Gastrocnemius medialis (tissue), 4 donors: ENCODE measurements at regions not wholly inside any gene's neighbourhood (a gene's known extent, or its start where the extent isn't known, plus 50 kb on each side); places are given as distances from the start of the nearest gene placed in this dataset.

Experiments
- POLR2A ChIP-seq, 2 donors: fragments of 450-650 bp; IDR thresholded peaks; one replicate each; pipeline ENCODE4 v1.6.1; 2017; ENCODE audit warnings: antibody characterized with exemption in 2 of 2, mild to moderate bottlenecking in 2 of 2, moderate library complexity in 2 of 2
- TF ChIP-seq, protein P1 (sequence below), 5 experiments: fragments of 450-650 bp in 3 of 5; fragments of 200-600 bp in 2 of 5; sonication (generic) in 2 of 5; IDR thresholded peaks in 4 of 5; conservative IDR thresholded peaks in 1 of 5; 1 replicate in 4 of 5; 2 replicates in 1 of 5; pipeline ENCODE4 v1.5.1; 2016 to 2019; ENCODE audit warnings: antibody characterized with exemption in 5 of 5, mild to moderate bottlenecking in 3 of 5, moderate library complexity in 3 of 5

DNA sequence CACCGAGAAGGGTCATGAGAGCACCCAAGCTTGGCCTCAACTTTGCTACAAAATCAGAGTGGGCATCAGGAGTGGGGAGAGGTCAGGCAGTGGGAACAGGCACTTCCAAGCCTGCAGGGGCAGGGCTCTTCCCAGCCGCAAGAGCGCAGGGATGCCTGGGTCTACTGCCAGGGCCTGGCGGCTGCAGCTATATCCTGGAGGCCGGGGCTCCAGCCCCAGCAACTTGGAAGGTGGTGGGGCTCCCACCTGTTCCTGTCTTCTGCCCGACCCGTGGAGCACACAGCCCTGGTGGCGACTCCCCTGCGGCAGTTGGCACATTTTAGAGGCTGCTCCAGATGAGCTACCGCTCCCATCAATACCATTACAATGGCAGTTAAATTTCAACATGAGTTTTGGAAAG lies 607.0 kb downstream of the TRAM1L1 start:
- TF ChIP-seq, protein P1, sequence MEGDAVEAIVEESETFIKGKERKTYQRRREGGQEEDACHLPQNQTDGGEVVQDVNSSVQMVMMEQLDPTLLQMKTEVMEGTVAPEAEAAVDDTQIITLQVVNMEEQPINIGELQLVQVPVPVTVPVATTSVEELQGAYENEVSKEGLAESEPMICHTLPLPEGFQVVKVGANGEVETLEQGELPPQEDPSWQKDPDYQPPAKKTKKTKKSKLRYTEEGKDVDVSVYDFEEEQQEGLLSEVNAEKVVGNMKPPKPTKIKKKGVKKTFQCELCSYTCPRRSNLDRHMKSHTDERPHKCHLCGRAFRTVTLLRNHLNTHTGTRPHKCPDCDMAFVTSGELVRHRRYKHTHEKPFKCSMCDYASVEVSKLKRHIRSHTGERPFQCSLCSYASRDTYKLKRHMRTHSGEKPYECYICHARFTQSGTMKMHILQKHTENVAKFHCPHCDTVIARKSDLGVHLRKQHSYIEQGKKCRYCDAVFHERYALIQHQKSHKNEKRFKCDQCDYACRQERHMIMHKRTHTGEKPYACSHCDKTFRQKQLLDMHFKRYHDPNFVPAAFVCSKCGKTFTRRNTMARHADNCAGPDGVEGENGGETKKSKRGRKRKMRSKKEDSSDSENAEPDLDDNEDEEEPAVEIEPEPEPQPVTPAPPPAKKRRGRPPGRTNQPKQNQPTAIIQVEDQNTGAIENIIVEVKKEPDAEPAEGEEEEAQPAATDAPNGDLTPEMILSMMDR (IDR thresholded peaks at IDR 0.05 in 4 of 5, conservative IDR thresholded peaks at IDR 0.05 in 1 of 5): no peak
- TF ChIP-seq POLR2A (IDR thresholded peaks at IDR 0.05): no peak
